ENCODE measurements at regions not wholly inside any gene's neighbourhood (a gene's known extent, or its start where the extent isn't known, plus 50 kb on each side); places are given as distances from the start of the nearest gene placed in this dataset.

GRCh38 chr9:82475584-82476301 lies 487.2 kb downstream of the SPATA31D1 start:
- H3K27ac ChIP-seq (ENCODE audit: low read depth, low read length, poor library complexity, severe bottlenecking) = no peak overlapping the region
- H3K9me3 ChIP-seq (ENCODE audit: low read depth, low read length, poor library complexity, severe bottlenecking) = no peaks in the 10 kb centered on the region
- no peak for DNase-seq (ENCODE audit: low spot score)
- intact Hi-C loops (cut with micrococcal nuclease; ENCODE audit: unreplicated experiment) = no loop called here
- H3K36me3 ChIP-seq (ENCODE audit: insufficient read depth, low read length, poor library complexity, severe bottlenecking) = no peaks in the 10 kb centered on the region
- no peaks in the 10 kb centered on the region for H3K27me3 ChIP-seq (replicated peaks; ENCODE audit: insufficient read depth, low read depth, low read length, poor library complexity)
- no TSS peak for BruUV-seq (replicated peaks)
- TF ChIP-seq CTCF (conservative IDR thresholded peaks at IDR 0.05; ENCODE audit: low read depth, low read length) (no peak), EZH2 (IDR thresholded peaks at IDR 0.05; ENCODE audit: borderline replicate concordance, low read depth, low read length, poor library complexity, severe bottlenecking) (no peak)
- CTCF ChIA-PET = no interaction called here
- H3K4me1 ChIP-seq (ENCODE audit: insufficient read depth, low read length, poor library complexity, severe bottlenecking) = no peaks in the 10 kb centered on the region
- H3K4me3 ChIP-seq (ENCODE audit: low read depth, low read length, poor library complexity, severe bottlenecking) = no peak overlapping the region
- POLR2A ChIA-PET (ENCODE audit: low non-redundant PET) = no interaction called here

GRCh38 chr9:82480921-82481320 lies 492.3 kb downstream of the SPATA31D1 start:
- TF ChIP-seq CTCF (conservative IDR thresholded peaks at IDR 0.05; ENCODE audit: low read depth, low read length) = no peak
- no peak for TF ChIP-seq EZH2 (IDR thresholded peaks at IDR 0.05; ENCODE audit: borderline replicate concordance, low read depth, low read length, poor library complexity, severe bottlenecking)
- Histone ChIP-seq H3K9me3 (ENCODE audit: low read depth, low read length, poor library complexity, severe bottlenecking) (no peaks in the 10 kb centered on the region), H3K4me1 (ENCODE audit: insufficient read depth, low read length, poor library complexity, severe bottlenecking) (no peaks in the 10 kb centered on the region), H3K4me3 (ENCODE audit: low read depth, low read length, poor library complexity, severe bottlenecking) (no peak overlapping the region), H3K27me3 (replicated peaks; ENCODE audit: insufficient read depth, low read depth, low read length, poor library complexity) (peaks cover 11% of the 10 kb centered on the region), H3K36me3 (ENCODE audit: insufficient read depth, low read length, poor library complexity, severe bottlenecking) (no peaks in the 10 kb centered on the region), H3K27ac (ENCODE audit: low read depth, low read length, poor library complexity, severe bottlenecking) (no peak overlapping the region)
- ChIA-PET POLR2A (ENCODE audit: low non-redundant PET) (no interaction called here), CTCF (no interaction called here)
- intact Hi-C loops (cut with micrococcal nuclease; ENCODE audit: unreplicated experiment) = no loop called here
- BruUV-seq (replicated peaks) = no TSS peak
- no peak for DNase-seq (ENCODE audit: low spot score)

- DNase-seq (ENCODE audit: low spot score) = no peak
- intact Hi-C loops (cut with micrococcal nuclease; ENCODE audit: unreplicated experiment) = no loop called here
- H3K27ac ChIP-seq (ENCODE audit: low read depth, low read length, poor library complexity, severe bottlenecking) = no peak overlapping the region
- no peaks in the 10 kb centered on the region for H3K9me3 ChIP-seq (ENCODE audit: low read depth, low read length, poor library complexity, severe bottlenecking)
- POLR2A ChIA-PET (ENCODE audit: low non-redundant PET) = no interaction called here
- H3K4me3 ChIP-seq (ENCODE audit: low read depth, low read length, poor library complexity, severe bottlenecking) = no peak overlapping the region
- peaks cover 5% of the 10 kb centered on the region for H3K27me3 ChIP-seq (replicated peaks; ENCODE audit: insufficient read depth, low read depth, low read length, poor library complexity)
- H3K4me1 ChIP-seq (ENCODE audit: insufficient read depth, low read length, poor library complexity, severe bottlenecking) = no peaks in the 10 kb centered on the region
- CTCF ChIA-PET = no interaction called here
- no peak for TF ChIP-seq CTCF (conservative IDR thresholded peaks at IDR 0.05; ENCODE audit: low read depth, low read length)
- no peak for TF ChIP-seq EZH2 (IDR thresholded peaks at IDR 0.05; ENCODE audit: borderline replicate concordance, low read depth, low read length, poor library complexity, severe bottlenecking)
- no TSS peak for BruUV-seq (replicated peaks)
- H3K36me3 ChIP-seq (ENCODE audit: insufficient read depth, low read length, poor library complexity, severe bottlenecking) = no peaks in the 10 kb centered on the region
Observed at GRCh38 chr9:82487935-82488312, 499.4 kb downstream of the SPATA31D1 start.

Measured in A673 (cell line).